ENCODE measurements at regions not wholly inside any gene's neighbourhood (a gene's known extent, or its start where the extent isn't known, plus 50 kb on each side); places are given as distances from the start of the nearest gene placed in this dataset.

- TF ChIP-seq CTCF (conservative IDR thresholded peaks at IDR 0.05; ENCODE audit: low read depth, low read length) (no peak), EZH2 (IDR thresholded peaks at IDR 0.05; ENCODE audit: low read length, unreplicated experiment) (no peak), EZH2phosphoT487 (IDR thresholded peaks at IDR 0.05; ENCODE audit: borderline replicate concordance, low read length) (no peak)
These were observed 684.3 kb upstream of the DPPA4 start for GRCh38 chr3:110021659-110022058.

Measured in PC-3 (cell line).